Stimulated activated CD4-positive, alpha-beta T cell treated with anti-CD3 and anti-CD28 coated beads, Interleukin-1b, Interleukin-23, amount 100 ng/mL, for 4 hours (primary cell): ENCODE measurements at regions not wholly inside any gene's neighbourhood (a gene's known extent, or its start where the extent isn't known, plus 50 kb on each side); places are given as distances from the start of the nearest gene placed in this dataset.
"Not testable (repeated sequence)": the region's sequence is repeated elsewhere in the genome, so short reads cannot be mapped to it uniquely, and the experiment has no call there.

Experiments
- DNase-seq, 2 donors: peaks; one replicate each; pipeline ENCODE4 v3.0.0-alpha.2; 2020; ENCODE audit warnings: low read depth in 2 of 2

DNA sequence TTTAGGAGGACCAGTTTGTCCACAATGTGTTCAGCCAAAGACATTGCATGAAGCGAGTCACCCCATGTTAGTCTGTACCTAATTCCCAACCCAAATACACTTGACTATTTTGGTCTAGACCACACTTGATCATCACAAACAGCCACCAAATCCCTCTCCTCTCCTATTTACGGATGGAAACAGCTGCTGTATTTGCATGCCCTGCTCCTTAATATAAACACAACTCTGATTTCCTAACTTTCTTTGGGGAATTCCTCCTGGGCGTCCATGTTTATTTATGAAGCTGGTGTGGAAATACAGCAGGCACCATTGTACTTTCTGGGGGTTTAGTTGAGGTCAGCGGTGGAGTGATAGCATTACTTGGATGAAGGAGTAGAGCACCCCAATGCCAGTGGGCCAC lies 235.2 kb downstream of the TLE3 start:
- DNase-seq, result no peak

DNA sequence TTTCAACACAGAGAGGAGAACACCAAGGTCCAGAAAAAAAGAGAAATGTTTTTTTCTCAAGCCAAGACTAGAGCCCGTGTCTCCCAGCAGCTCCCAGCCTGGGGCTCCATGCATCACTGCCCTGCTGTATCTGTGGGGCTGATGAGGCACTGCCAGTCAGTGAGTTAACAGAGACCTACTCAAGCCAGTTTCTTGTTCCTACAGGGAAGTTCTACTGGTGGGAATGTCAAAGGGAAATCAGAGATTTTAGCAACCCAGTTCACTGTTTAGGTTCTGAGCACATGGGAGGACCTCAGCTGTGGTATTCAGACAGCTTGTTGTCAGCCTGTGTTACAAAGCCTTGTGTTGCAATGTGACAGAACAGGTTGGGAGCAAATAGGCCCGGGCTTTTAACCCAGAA lies 234.3 kb downstream of the TLE3 start:
- DNase-seq, result no peak

DNA sequence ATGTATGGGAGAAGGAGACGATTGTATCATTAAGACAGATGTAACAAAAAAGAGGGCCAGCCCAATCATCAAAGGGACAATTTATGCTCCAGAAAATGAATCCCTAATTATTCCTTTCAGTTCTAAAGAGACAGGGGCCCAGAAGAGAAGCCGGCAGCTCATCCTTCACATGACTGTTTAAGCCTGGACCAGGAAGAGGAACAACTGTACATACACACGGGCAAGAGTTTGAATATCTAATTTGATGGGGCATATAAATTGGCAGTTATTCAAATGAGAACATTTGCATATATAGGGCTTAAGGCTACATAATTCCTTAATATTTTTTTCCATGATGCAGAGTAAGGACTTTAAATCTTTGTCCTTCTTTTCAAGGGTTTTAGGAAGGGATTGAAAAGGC lies 232.3 kb downstream of the TLE3 start:
- no peak for DNase-seq

DNA sequence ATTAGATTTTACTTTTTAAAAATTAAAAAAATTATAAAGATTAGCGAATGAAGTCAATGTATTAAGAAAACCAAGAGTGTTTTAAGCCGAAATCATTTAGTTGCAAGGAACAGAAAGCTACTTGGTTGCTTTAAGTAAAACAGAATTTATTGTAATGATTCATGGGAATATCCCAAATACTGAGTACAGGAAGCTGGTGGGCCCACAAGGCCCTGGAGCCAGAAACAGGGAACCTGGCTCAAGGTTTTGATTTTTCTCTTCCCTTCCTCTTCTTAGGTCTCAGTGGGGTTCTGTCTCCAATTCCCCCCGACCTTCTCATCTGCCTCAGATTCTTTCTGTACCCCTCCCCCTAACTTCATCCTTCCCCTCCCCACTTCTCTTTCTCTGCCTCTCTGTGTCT lies 229.0 kb downstream of the TLE3 start:
- no peak for DNase-seq

DNA sequence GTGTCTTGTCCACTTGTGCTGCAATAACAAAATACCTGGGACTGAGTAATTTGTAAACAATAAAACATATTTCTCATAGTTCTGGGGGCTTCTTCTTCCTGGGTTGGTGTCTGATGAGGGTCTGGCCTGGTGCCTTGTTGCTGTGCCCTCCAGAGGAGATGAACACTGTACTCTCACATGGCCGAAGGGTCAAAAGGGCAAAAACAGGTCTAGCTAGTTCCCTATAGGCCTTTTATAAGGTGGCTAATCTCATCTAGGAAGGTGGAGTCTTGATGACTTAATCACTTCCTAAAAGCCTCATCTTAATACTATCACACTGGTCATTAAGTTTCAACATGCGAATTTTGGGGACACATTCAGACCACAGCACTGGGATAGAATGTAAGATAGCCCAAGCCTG lies 228.4 kb downstream of the TLE3 start:
- DNase-seq, result no peak

DNA sequence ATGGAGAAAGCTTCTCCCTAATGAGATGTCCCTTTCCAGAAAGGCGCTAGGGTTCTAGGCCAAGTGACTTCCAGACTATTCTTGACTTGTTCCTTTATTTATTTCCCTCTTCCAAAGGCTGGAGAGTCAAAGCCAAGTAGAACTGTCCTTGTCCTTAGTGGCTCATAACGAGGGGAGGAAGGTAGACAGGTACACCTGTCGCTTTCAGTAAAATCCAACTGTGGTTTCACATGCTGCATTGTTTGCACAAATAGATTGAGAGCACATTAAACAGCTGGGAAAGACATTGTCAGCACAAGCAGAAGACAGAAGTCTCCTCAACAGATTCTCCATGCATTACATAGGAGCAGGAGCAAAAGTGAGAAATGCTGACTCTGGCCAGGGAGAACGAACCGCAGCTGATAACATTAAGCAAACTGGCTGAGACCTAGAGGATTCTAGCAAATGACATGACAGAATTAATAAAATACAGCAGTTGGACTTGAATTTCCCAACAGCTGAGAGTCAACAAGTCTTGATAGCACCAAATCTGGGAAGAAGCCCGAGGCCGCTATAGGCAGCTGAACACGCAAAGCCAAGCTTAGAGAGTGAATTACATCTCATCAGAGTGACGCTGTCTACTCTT lies 227.7 kb downstream of the TLE3 start:
- no peak for DNase-seq

DNA sequence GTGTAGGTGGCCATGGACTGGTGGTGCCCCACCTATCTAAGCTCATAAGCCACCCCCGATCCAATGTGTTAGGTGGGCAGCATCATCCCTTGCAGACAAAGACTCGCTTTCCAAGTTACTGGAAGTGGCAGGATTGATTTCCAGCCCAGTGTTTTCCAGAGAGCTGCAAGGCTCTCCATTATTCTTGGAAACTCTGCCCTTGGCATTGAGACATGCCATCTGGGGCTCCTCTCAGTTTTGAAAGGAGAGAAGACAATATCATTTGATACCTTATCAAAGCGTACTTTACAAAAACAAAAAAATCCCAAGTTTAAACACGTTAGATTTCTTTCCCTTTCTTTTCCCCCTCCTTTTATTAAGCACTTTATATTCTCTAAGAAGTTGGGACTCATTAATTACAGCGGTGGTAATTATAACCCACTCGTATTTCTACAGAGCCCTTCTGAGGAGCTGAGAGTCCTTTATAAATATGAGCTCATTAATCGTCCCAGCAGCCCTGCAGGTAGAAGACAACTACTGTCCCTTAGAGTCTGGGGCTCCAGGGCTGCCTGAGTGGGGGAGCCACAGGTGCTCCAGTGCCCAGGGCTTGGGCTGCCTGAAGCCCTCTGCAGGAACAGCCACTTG lies 226.1 kb downstream of the TLE3 start:
- DNase-seq, result no peak

DNA sequence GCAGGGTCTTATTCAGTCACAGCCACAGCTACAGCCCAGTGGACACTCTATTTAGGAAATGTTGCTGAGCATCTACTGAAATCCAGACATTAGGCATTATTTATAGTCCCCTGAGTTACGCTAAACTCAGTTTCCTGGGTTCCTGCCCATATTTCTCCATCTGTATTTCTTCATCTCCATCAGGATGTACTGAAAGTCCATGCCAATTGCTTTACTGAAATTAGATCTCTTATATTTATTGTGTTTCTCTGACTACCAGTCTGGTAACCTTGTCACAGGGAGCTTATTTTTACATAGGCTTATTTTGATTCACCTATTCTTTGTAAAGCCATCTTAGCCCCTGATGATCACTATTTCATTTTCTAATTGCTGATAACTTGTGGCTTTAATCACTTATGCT lies 223.9 kb downstream of the TLE3 start:
- DNase-seq, result no peak

DNA sequence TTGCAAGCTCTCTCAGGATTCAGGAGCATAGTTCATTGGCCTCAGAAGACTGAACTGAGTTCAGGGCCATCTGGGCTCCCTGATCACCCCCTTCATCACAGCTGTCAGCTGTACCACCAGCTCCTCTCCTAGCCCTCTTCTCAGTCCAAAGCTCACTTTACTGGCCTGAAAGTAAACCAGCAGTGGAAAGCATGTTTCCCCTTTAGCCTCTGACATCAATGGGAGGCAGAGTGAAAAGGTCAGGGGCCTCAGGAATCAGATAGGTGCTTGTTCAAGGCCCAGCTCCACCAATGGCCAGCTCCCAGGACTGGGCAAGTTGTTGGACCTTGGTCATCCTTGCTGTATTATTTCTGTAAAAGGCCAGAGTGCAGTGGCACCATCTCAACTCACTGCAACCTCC lies 223.4 kb downstream of the TLE3 start:
- DNase-seq, result no peak

DNA sequence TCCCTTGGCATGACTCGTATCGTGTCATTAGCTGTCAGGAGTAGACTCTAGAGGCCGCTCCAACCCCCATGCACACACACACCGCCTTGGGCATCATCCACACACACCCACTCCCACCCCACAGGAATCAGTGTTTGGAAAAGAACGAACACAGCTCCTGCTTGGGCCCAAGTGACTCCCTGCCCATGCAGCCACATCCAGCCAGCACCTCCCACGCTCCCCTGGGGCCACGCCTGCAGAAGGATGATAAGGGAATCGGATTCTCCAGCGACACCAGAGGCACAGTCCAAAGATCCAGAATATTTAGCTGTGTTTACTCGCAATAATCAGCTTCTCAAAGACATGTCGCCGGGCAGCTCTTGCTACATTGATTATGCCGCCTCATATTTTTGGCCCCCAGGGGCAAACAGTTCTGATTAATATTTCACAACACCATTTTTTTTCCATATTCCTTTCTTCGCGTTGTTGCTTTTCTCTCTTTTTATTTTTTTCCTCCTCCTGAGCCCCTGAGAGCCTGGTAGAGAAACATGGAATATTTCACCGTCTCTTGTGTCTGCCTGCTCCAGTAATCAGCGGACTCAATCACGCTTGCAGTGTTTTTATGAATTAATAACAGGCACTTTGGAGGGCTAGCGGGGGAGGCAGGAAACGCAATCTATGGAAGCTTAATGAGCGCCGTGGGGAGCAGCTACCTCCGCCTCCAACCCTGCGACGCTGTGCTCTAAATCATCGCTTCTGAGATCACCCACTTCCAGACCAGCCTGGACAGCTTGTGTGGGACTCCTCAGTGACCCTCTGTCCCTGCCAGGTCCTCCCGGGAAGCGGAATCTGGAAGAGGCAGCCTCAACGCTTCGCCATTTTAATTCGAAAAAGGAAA lies 221.4 kb downstream of the TLE3 start:
- DNase-seq, result no peak

DNA sequence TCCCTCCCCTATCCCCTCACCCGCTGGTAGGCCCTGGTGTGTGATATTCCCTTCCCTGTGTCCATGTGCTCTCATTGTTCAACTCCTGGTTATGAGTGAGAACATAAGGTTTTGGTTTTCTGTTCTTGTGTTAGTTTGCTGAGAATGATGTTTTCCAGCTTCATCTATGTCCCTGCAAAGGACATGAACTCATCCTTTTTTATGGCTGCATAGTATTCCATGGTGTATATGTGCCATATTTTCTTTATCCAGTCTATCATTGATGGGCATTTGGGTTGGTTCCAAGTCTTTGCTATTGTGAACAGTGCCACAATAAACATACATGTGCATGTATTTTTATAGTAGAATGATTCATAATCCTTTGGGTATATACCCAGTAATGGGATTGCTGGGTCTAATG lies 217.8 kb downstream of the TLE3 start:
- not testable (repeated sequence) for DNase-seq

DNA sequence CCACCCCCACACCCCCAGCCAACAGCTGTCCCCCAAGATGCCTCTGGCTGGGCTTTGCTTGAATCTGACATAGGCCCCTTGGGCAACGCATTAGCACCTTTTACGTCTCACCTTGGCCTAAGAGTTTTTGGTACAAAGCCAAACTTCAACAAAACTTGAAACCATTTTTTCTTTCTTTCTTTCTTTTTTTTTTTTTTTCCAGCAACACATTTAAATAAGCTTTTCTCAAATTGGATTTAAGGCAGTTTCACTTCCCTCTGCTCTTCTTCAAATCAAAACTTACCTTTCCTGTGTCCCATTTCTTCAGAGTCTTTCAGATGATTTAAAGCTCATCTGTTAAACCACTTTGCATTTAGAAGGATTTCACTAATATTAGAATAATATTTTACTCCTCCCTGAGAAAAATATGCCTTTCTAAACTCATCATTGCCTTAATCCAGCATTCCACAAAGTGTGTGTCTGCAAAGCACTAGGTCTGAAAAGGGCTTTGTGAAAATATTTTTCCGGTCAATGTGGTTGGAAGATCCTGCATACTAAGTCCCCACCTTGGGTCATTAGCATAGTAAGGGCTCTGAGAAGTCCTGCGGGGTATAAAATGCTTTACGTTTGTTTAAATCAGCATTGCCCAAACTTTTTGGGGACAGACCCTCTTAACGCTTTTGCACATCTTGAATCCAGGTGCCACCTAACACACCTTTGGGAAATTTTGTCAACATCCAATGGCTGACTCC lies 217.0 kb downstream of the TLE3 start:
- no peak for DNase-seq

DNA sequence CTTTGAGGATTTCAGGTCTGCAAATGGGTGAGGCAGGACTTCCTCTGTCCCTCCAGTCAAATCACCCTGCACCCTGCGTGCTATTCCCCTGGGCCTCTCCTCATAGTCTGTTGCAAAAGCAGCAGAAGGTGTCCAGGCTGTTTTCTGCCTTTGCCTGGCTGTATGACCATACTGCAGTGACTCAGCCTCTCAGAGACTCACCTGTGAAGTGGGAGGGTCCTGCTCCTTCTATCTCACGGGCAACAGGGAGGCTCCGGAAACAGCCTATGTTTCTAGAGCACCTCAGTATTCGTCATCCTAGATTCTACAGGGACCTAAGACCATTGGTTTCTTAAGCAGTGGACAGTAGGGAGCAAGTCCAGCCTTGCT lies 216.4 kb downstream of the TLE3 start:
- no peak for DNase-seq

DNA sequence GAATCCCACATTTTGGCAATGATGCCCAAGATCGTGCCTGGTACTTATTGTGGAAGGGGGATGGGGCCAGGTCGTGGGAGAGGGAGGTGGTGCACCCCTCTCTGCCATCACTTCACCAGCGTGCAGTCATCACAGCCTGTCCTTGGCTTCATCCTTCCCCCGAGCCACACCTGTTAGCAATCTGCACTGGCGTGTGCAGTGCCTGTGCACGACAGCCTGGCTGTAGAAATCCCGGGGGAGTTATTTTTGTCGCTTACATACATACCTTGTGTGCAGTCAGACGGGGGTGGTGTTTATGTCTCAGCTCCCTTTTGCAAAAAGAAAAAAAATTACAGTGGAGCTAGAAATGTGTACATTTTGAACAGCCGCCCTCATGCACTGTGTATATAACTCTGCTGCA lies 216.0 kb downstream of the TLE3 start:
- DNase-seq, result no peak

DNA sequence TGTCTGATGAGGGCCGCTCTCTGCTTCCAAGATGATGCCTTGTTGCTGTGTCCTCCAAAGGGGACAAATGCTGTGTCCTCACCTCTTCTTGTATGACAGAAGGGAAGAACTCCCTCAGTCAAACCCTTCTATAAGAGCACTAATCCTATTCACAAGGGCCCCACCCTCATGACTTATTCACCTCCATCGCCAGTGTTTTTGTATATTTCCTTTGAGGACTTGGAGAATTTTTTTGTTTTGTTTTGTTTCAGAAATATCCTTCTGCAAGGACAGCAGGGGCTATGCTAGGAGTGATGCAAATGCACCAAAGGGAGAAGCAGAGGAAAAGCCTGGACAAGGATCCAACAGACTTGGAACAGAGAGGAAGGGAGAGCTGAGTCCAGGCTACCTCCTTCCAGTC lies 214.4 kb downstream of the TLE3 start:
- no peak for DNase-seq

DNA sequence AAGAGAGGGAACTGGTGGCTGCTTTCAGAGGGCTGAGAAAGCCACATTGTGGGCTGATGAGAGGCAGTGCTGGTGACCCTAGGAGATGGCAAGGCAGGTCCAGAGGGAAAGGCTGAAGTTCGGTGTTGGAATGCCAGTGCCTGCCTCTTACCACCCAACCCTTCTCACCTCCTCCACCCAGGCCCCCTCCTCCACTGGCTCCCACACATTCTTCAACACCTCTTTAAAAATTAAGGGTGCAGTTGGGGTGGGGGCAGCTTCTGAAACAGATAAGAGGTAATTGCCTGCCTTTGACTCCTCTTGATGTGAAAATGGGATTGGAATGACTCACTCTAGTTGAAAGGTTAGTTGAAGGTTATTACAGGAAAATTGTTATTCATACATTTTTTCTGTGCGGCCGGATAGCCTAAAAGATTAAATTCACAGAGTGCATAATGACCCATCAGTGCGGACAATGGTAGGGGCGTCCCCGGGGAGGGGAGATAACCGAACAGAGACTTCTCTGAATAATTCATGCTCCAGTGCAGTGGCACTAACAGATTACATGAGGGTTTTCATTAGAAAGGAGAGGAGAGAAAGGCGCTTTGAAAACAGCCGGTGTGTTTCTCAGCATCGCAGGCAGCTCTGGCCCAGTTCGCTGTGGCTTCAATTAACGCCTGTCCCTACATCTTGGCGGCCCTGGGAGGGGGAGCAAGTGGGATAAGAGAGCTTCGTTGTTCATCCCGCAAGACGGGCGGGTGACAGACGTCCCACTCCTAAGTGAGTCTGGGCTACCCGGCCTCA lies 212.4 kb downstream of the TLE3 start:
- DNase-seq, result no peak

DNA sequence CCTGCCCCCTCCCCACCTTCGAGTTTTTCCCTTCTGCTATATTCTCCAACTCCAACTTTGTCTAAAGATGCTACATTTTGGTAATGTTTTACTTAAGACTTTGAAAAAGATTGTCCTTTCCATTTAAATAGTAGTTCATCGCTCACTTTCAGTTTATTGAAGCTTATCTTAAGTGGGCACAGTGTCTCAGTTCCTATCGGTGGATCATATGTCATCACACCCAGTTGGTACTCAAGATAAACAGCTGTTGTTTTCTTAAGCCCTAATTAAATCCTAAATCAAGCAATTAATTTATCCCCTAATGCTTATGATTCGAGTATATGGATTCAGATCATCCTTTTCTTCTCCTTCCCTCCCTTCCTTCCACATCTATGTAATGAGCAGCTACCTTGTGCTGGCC lies 210.7 kb downstream of the TLE3 start:
- no peak for DNase-seq

DNA sequence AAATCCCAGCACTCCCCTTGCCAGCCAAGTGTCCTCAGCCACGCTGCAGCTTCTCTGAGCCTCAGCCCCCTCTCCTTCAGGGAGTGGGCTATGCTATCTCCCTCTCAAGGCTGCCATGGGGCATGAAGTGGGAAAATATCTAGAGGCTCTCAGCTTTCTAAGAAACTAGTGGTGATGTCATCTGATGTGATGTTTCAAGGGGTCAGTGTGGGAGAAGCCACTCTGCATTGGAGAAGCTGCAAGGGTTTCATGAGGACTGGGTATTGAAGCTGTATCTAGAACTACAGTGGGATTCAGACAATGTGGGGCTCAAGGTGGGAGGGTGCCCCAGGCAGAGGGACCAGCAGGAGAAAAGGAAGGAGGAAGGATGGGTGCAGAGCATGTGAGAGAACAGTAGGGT lies 210.2 kb downstream of the TLE3 start:
- no peak for DNase-seq

DNA sequence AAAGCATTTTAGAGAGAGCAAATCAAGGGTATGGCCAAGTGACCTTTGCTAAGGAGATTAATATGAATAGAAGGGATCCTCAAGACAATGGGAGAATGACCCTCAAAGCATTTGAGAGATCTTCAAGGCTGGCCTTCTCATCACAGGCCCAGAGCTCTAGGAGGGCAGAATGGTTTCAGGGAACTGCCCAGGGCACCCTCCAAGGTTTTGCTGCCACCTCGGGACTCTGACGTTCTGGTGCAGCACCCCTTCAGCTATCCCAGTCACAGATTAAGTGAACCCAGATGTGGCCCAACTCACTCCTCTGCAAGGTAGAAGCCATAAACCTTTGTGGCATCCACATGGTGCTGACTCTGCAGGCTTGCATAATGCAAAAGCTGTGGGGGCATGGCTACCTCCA lies 209.3 kb downstream of the TLE3 start:
- no peak for DNase-seq

DNA sequence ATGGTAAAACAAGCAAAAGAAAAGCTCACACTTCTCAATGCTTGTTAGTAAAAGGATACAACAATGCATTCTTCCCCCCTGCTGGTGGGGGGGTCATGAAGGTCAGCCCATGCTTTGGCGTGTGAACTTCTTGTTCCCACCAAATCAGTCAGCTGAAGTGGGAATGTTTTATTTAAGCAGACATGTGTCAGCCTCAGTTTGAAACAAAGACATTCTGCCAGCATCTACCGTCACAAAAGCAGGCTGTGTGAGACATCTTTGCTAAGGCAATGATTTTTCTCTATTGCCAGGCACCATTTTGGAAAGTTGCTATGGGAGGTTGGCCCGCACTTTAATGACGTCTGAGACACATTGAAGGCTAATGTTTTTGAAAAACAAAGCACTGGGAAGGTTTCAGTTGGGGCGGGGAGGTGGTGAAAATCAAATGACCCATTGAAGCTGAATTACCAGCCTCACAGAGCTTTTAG lies 206.6 kb downstream of the TLE3 start:
- no peak for DNase-seq

DNA sequence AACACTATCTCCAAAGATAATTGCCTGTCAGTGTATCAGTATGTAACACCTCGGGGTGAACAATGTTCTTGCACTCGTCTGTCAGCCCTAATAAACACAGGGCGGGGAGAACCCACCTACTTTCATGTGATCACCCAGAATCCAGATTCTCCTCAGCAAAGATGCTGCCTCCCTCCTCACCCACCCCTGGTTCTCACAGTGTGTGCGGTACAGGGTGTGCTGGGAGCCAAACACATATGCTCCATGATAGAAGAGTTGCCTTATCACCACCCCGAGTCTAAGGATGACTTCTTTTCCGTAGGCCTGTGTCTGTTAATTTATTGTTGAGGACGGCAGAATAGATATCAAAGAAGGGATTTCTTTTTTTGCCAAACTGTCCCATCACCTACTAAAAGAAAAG lies 206.1 kb downstream of the TLE3 start:
- no peak for DNase-seq

DNA sequence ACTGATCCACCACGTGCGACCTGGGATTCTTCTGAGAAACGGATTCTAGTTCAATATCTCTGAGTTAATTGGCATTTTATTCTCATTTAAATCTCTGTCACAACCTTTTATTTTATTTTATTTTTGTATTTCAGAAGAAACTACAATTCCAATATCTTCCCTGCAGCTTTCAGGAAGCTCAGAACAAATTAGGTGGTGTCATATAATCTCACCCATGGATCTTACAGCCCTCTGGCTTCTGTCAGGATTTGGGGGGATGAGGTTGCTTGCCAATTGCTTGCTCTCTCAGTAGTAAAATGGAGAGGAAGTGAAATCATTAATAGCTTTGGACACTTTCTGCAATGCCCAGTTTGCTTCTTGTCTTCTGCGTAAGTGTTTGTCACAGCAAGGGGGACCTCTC lies 205.4 kb downstream of the TLE3 start:
- no peak for DNase-seq
